ENCODE measurements at regions not wholly inside any gene's neighbourhood (a gene's known extent, or its start where the extent isn't known, plus 50 kb on each side); places are given as distances from the start of the nearest gene placed in this dataset.
A peak's percentile ranks its signal among the peaks of the same experiment; 100 is the strongest.

DNA sequence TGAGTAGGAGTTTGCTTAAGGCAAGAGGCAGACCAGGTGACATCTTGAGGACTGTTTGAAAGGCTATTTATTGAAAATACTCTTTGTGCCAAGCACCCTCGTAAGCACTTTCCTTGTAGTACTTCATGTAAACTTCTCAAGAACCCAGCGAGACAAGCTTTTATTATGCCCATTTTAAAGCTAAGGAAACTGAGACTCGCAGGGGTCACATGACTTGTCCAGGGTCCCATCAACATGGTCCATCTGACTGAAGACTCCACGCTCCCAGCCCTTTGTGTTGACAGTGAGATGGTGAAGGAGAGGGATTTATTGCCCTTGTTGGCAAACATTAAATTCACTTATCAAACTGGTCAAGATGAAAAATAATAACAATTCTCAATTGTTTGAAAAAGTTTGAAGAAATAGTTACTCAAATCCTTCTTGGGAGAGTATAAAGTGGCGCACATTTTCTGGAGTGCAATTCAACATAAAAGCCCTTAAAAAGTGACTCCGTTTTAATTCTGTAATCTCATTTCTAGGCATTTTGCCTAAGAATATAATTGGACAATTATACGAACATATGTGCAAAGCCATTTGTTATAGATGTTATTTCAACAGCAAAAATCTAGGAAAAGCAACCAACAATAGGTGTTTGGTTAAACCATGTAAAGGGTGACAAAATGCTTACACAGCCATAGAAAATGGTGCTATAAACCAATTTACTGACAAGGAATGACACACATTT lies 270.5 kb upstream of the NCKAP5 start:
- H3K4me1 Mint-ChIP-seq: no peaks in the 10 kb centered on the region
- H3K27me3 Mint-ChIP-seq: no peaks in the 10 kb centered on the region
- no peak overlapping the region for H3K4me3 Mint-ChIP-seq
- DNase-seq: no peak
- no peak overlapping the region for H3K27ac Mint-ChIP-seq
- no peaks in the 10 kb centered on the region for H3K36me3 Mint-ChIP-seq
- no peaks in the 10 kb centered on the region for H3K9me3 Mint-ChIP-seq

GRCh38 chr2:133839677-133840076 lies 271.4 kb upstream of the NCKAP5 start:
- Mint-ChIP-seq H3K4me1 (peaks cover 3% of the 10 kb centered on the region), H3K27ac (no peak overlapping the region), H3K27me3 (no peaks in the 10 kb centered on the region), H3K36me3 (no peaks in the 10 kb centered on the region), H3K9me3 (no peaks in the 10 kb centered on the region), H3K4me3 (no peak overlapping the region)
- DNase-seq: no peak

GRCh38 chr2:133840761-133841160 lies 272.5 kb upstream of the NCKAP5 start:
- Mint-ChIP-seq H3K4me1 (peaks cover 3% of the 10 kb centered on the region), H3K4me3 (no peak overlapping the region), H3K9me3 (no peaks in the 10 kb centered on the region), H3K36me3 (no peaks in the 10 kb centered on the region), H3K27ac (no peak overlapping the region), H3K27me3 (peaks cover 3% of the 10 kb centered on the region)
- no peak for DNase-seq

- Mint-ChIP-seq H3K4me1 (peaks cover 3% of the 10 kb centered on the region), H3K4me3 (no peak overlapping the region), H3K27me3 (peaks cover 3% of the 10 kb centered on the region), H3K27ac (no peak overlapping the region), H3K9me3 (no peaks in the 10 kb centered on the region), H3K36me3 (no peaks in the 10 kb centered on the region)
- DNase-seq: no peak
Observed at GRCh38 chr2:133841900-133842299, 273.6 kb upstream of the NCKAP5 start.

DNA sequence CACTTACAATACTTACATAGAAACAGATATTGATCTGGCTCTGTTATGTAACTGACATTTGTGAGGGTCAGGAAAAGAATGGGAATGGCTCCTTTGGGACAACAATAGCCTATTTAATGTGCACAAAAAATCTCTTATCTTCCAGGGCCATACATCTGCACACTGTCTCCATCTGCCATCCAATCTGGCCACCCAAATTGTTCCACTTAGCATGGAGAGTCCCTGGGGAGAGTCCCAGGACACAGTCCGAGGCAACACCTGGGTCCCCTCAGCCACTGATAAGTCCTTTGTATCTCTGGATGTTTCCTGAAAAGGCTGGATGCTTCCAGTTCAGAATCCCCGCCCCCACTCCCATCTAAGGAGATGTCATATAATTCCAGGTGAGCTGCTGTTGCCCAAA lies 274.2 kb upstream of the NCKAP5 start:
- H3K4me3 Mint-ChIP-seq: no peak overlapping the region
- DNase-seq: no peak
- H3K36me3 Mint-ChIP-seq: no peaks in the 10 kb centered on the region
- no peaks in the 10 kb centered on the region for H3K9me3 Mint-ChIP-seq
- H3K27me3 Mint-ChIP-seq: peaks cover 3% of the 10 kb centered on the region
- H3K4me1 Mint-ChIP-seq: peaks cover 3% of the 10 kb centered on the region
- no peak overlapping the region for H3K27ac Mint-ChIP-seq

- Mint-ChIP-seq H3K9me3 (no peaks in the 10 kb centered on the region), H3K27me3 (peaks cover 3% of the 10 kb centered on the region), H3K36me3 (no peaks in the 10 kb centered on the region), H3K4me1 (peaks cover 3% of the 10 kb centered on the region), H3K27ac (no peak overlapping the region), H3K4me3 (no peak overlapping the region)
- DNase-seq: no peak
Observed at GRCh38 chr2:133843091-133843490, 274.8 kb upstream of the NCKAP5 start.

DNA sequence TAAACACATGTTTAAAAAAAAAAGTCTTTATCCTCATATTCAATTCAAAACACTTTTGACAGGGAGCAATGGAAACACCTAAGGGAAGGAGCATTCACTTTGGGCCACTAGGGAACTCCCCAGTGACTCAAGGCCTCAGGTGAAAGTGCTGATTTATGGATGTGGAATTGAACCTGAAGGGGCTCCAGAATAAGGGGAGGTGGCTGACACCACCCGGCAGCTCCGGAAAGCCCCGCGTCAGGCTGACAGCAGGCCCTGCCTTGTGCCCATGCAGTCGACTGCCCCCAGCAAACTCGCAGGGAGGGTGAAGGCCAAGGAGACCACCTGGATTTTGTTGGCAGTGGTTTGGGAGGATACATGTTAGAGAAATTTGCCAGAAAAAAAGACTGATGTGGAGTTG lies 275.3 kb upstream of the NCKAP5 start:
- no peak for DNase-seq
- Mint-ChIP-seq H3K27ac (no peak overlapping the region), H3K9me3 (no peaks in the 10 kb centered on the region), H3K4me1 (peaks cover 3% of the 10 kb centered on the region), H3K27me3 (peaks cover 3% of the 10 kb centered on the region), H3K36me3 (no peaks in the 10 kb centered on the region), H3K4me3 (no peak overlapping the region)

- peak; percentile 28 for DNase-seq
- H3K4me3 Mint-ChIP-seq: no peak overlapping the region
- peaks cover 3% of the 10 kb centered on the region for H3K27me3 Mint-ChIP-seq
- no peaks in the 10 kb centered on the region for H3K36me3 Mint-ChIP-seq
- peaks cover 3% of the 10 kb centered on the region for H3K4me1 Mint-ChIP-seq
- H3K27ac Mint-ChIP-seq: no peak overlapping the region
- H3K9me3 Mint-ChIP-seq: no peaks in the 10 kb centered on the region
Observed at GRCh38 chr2:133844214-133844892, 276.1 kb upstream of the NCKAP5 start.

DNA sequence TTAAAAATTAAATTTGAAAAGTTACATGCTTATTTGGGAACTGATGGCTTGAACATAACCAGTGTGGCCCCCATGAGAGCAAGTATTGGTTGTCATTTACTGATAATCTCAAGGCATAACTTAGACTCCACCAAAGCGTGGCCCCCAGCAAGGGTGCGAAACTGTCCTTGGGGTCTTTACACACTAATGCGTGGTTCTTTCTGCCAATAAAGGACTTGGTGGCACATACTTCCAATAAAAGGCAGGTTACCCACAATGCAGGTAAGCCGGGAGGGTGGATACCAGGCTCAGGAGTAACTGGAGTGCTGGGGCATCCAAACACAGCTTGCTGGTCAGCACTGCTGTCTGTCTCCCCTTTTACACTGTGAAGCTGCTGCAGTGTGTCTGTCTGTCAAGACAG lies 278.2 kb upstream of the NCKAP5 start:
- DNase-seq: no peak
- H3K27ac Mint-ChIP-seq: no peak overlapping the region
- H3K36me3 Mint-ChIP-seq: no peaks in the 10 kb centered on the region
- H3K9me3 Mint-ChIP-seq: no peaks in the 10 kb centered on the region
- peaks cover 3% of the 10 kb centered on the region for H3K4me1 Mint-ChIP-seq
- H3K4me3 Mint-ChIP-seq: no peak overlapping the region
- H3K27me3 Mint-ChIP-seq: peaks cover 3% of the 10 kb centered on the region

DNA sequence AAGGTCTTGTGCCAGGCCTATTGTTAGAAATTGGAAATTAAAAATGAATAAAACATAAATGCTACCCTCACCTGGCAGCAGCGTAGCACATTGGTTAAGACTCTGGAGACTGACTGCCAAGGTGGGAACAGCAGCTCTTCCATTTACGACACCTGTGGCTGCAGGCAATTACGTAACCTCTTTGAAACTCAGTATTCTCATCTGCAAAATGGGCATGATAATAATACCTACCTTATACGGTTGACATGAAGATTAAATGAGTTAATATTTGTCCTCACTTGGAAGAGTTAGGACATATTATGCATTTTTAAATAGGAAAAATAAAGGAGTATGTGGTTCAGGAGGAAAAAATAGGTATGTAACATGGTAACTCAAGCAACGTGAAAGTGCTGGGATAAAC lies 279.3 kb upstream of the NCKAP5 start:
- Mint-ChIP-seq H3K4me3 (no peak overlapping the region), H3K9me3 (no peaks in the 10 kb centered on the region), H3K4me1 (peaks cover 3% of the 10 kb centered on the region), H3K36me3 (no peaks in the 10 kb centered on the region), H3K27me3 (peaks cover 5% of the 10 kb centered on the region), H3K27ac (no peak overlapping the region)
- DNase-seq: no peak

- Mint-ChIP-seq H3K4me1 (peaks cover 3% of the 10 kb centered on the region), H3K4me3 (no peak overlapping the region), H3K27ac (no peak overlapping the region), H3K27me3 (peaks cover 5% of the 10 kb centered on the region), H3K9me3 (no peaks in the 10 kb centered on the region), H3K36me3 (no peaks in the 10 kb centered on the region)
- DNase-seq: no peak
Observed at GRCh38 chr2:133848111-133848649, 279.9 kb upstream of the NCKAP5 start.

DNA sequence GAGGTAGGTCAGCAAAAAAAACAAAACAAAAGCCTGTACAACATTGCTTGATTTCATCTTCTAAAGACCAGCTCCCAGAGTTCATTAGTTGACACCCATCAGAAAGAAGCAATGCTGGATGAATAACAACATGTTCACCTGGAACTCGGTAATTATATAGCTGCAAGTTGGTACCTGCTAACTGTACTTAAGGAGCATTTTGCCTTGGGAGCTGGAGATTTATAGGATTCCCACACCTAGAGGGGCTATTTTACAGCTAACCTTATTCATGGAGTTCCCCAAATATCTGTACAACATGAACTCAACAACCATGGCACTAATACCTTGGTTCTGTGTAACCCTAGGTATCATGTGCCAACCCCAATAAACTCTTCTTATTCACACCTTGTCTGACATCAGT lies 281.1 kb upstream of the NCKAP5 start:
- H3K4me3 Mint-ChIP-seq: no peak overlapping the region
- H3K4me1 Mint-ChIP-seq: no peaks in the 10 kb centered on the region
- H3K36me3 Mint-ChIP-seq: no peaks in the 10 kb centered on the region

DNA sequence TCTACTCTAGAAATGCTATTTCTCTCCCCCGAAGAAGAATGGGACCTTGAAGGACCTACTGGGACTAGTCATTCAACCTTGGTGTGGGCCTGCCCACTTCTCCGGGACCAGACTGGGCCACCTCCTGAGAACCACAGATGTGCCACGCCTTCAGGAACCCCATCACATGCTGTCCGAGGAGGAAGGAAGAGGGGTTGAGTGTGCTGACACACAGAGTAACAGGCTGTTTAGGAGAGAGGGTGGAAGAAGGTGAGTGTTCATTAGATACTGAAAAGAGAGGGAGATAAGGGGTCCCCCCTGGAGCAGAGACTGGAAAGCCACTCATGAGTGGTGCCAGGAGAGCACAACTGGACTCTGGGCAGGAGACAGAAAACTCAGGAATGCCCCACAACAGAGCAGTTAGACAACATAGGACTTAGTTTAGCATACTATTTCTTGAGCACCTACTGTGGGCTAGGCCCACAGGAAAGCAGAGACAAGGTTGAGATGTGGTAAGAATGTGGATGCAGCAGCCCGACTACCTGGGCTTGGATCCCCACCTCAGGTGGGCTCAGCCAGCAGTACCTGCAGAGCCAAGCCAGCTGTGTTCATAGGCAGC lies 286.4 kb upstream of the NCKAP5 start:
- no peaks in the 10 kb centered on the region for H3K36me3 Mint-ChIP-seq
- no peaks in the 10 kb centered on the region for H3K9me3 Mint-ChIP-seq
- no peak overlapping the region for H3K27ac Mint-ChIP-seq
- no peak for DNase-seq
- no peak overlapping the region for H3K4me3 Mint-ChIP-seq
- H3K27me3 Mint-ChIP-seq: peaks cover 10% of the 10 kb centered on the region
- no peaks in the 10 kb centered on the region for H3K4me1 Mint-ChIP-seq

More for the DNA sequence above, 281.1 kb upstream of the NCKAP5 start:
- H3K27me3 Mint-ChIP-seq: peaks cover 5% of the 10 kb centered on the region
- no peak overlapping the region for H3K27ac Mint-ChIP-seq
- H3K9me3 Mint-ChIP-seq: no peaks in the 10 kb centered on the region
- no peak for DNase-seq

GRCh38 chr2:133855526-133855925 lies 287.3 kb upstream of the NCKAP5 start:
- no peaks in the 10 kb centered on the region for H3K4me1 Mint-ChIP-seq
- peaks cover 10% of the 10 kb centered on the region for H3K27me3 Mint-ChIP-seq
- no peaks in the 10 kb centered on the region for H3K9me3 Mint-ChIP-seq
- H3K36me3 Mint-ChIP-seq: no peaks in the 10 kb centered on the region
- H3K27ac Mint-ChIP-seq: no peak overlapping the region
- no peak overlapping the region for H3K4me3 Mint-ChIP-seq
- DNase-seq: no peak

DNA sequence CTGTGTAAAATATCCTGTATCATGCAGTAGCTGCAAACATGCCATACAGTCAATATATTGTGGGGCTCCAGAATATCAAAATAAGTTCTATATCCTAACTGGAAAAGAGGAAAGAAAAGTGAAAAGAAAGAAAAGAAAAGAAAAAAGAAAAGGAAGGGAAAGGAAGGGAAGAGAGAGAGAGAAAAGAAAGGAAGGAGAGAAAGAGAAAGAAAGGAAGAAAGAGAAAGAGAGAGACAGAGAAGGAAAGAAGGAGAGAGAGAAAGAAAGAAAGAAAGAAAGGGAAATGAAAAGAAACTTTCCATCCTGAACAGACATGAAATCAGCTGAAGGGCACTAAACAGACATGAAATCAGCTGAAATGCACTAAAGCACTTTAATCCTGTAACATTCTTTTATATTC lies 288.4 kb upstream of the NCKAP5 start:
- Mint-ChIP-seq H3K9me3 (no peaks in the 10 kb centered on the region), H3K4me3 (no peak overlapping the region), H3K27me3 (peaks cover 8% of the 10 kb centered on the region), H3K36me3 (no peaks in the 10 kb centered on the region), H3K27ac (no peak overlapping the region), H3K4me1 (no peaks in the 10 kb centered on the region)
- DNase-seq: no peak
